SJCRH30 (cell line): ENCODE measurements at regions not wholly inside any gene's neighbourhood (a gene's known extent, or its start where the extent isn't known, plus 50 kb on each side); places are given as distances from the start of the nearest gene placed in this dataset.
A peak's percentile ranks its signal among the peaks of the same experiment; 100 is the strongest.

Source experiments
- DNase-seq, 2 experiments: peaks; one replicate each; pipeline ENCODE4 v3.0.0-alpha.2; 2015 to 2020
- H3K27ac ChIP-seq: fragments of 250-450 bp; sonication (Bioruptor Pico); 2 replicates; pipeline ENCODE4 v1.5.1; 2020; ENCODE audit warnings: mild to moderate bottlenecking, moderate library complexity
- H3K27me3 ChIP-seq: fragments of 250-450 bp; sonication (Bioruptor Pico); 2 replicates; pipeline ENCODE4 v1.5.1; 2020; ENCODE audit warnings: mild to moderate bottlenecking, moderate library complexity
- H3K36me3 ChIP-seq: fragments of 250-450 bp; sonication (Bioruptor Pico); 2 replicates; pipeline ENCODE4 v1.5.1; 2020; ENCODE audit warnings: mild to moderate bottlenecking, moderate library complexity
- H3K4me1 ChIP-seq: fragments of 250-450 bp; sonication (Bioruptor Pico); 2 replicates; pipeline ENCODE4 v1.5.1; 2020; ENCODE audit warnings: mild to moderate bottlenecking, moderate library complexity
- H3K4me3 ChIP-seq: fragments of 250-450 bp; sonication (Bioruptor Pico); 2 replicates; pipeline ENCODE4 v1.5.1; 2020; ENCODE audit warnings: mild to moderate bottlenecking, moderate library complexity
- H3K9me3 ChIP-seq: fragments of 250-450 bp; sonication (Bioruptor Pico); replicated peaks from 2 replicates; pipeline ENCODE4 v1.5.1; 2020; ENCODE audit warnings: mild to moderate bottlenecking, moderate library complexity

DNA sequence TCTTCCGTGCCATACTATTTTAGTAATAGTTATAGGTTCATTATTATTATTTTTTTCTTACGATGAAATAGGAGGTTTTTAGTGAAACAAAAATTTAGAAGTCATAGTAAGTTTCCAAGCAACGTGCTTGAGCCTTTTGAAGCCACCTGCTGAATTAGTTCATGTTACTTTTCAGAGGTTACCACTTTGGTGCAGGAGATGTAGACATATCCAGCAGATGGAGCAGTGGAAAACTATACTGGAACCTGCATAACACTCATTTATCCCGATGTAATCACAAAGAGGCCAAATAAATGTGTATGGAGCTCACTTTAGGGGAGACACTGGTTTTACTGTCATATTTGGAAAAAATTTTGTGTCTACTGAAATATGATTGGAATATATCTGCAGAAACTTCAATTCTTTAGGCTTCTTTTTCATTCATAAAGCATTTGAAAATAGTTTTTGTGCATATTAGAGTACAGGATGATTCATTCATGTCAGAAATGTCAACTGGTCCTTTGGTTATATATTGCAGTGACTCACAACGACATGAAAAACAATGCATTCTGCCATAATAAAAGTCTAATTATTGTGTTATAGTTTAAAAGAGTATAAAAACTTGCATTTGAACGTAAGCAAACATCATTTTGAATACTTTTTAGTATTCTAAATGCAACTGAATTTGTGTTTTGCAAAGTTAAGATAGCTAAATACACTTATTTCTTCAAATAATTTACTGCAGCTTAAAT lies 2182.9 kb upstream of the TENM3 start:
- Histone ChIP-seq H3K27ac (no peak overlapping the region), H3K9me3 (no peaks in the 10 kb centered on the region), H3K4me1 (no peaks in the 10 kb centered on the region), H3K36me3 (no peaks in the 10 kb centered on the region), H3K27me3 (no peaks in the 10 kb centered on the region), H3K4me3 (no peak overlapping the region)
- DNase-seq: peak in 1 of 2 experiments; percentile 12

DNA sequence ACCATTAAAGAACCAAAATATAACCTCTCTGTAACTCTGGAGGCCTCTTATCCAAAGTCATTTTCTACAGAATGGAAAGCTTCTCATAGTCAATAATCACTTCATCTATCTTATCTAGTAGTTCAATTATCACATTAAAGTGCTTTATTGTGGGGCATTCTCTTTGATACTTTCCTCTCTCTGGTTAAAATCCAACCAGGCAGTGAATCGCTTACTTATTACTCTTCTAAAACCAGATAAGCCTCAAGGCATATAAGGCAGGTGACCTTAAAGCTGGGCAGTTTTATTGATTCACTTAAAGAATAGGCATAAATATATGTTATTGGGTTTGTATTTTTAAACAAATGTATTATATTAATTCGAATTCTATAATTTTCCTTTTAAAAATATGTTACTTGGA lies 2162.1 kb upstream of the TENM3 start:
- Histone ChIP-seq H3K27me3 (no peaks in the 10 kb centered on the region), H3K36me3 (no peaks in the 10 kb centered on the region), H3K27ac (no peak overlapping the region), H3K9me3 (no peaks in the 10 kb centered on the region), H3K4me1 (no peaks in the 10 kb centered on the region), H3K4me3 (no peak overlapping the region)
- DNase-seq: no peak

DNA sequence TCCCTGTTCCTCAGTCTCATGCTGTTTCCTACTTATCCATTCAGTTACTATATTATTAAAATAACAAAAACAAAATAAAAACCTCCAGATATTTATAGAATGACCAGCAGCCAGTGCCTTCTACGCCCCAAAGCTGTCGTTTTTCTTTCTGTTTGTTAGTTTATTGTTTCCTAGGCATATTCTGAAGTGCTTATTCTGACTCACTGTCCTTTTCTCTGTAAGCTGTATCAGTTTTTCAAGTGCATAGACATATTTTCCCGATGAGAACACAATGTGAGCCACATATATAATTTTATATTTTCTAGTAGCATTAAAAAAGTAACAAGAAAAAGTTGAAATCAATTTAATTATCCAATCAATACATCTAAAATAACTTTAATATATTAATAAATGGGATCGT lies 2158.6 kb upstream of the TENM3 start:
- Histone ChIP-seq H3K4me3 (no peak overlapping the region), H3K36me3 (no peaks in the 10 kb centered on the region), H3K4me1 (no peaks in the 10 kb centered on the region), H3K9me3 (no peaks in the 10 kb centered on the region), H3K27ac (no peak overlapping the region), H3K27me3 (no peaks in the 10 kb centered on the region)
- no peak for DNase-seq

DNA sequence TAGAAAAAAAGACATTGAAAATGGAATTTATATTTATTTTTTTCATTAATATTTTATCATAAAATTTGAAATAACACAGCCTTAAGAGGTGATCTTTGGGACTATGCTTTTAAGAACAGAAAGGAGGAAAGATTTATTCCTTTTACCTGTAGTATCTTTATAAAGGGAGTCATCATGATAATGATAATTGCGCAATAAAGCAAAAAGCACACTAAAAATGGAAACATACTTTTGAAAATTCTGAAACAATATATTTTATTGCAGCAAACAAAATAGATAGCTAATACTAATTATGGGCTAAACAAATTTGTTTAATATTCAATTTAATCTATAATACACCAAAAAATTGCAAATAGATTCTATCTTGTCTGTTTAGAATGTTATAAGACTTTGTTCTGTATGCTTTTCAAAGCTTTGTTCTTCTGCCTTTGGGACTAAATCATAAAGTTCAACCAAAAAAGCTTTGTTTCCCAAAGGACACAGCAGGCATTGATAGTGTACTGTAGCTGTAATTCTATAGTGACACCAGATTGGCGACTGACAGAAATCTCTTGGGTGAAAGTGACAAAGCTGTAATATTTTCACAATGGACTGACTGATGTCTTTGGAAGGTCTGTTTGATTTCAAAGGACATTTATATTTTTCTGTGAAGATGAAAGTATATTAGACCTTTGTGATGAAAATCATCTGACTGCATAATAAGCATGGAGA lies 2156.6 kb upstream of the TENM3 start:
- no peaks in the 10 kb centered on the region for H3K9me3 ChIP-seq
- no peaks in the 10 kb centered on the region for H3K36me3 ChIP-seq
- no peak for DNase-seq
- H3K27me3 ChIP-seq: no peaks in the 10 kb centered on the region
- H3K4me3 ChIP-seq: no peak overlapping the region
- no peak overlapping the region for H3K27ac ChIP-seq
- no peaks in the 10 kb centered on the region for H3K4me1 ChIP-seq

DNA sequence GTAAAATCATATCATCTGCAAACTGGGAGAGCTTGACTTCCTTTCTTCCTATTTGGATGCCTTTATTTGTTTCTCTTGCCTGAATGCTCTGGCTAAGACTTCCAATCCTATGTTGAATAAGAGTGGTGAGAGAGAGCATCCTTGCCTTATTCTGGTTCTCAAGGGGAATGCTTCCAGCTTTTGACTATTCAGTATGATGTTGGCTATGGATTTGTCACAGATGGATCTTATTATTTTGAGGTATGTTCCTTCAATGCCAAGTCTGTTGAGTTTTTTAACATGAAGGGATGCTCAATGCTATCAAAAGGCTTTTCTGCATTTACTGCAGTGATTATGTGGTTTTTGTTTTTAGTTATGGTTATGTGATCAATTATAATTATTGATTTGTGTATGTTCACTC lies 2144.6 kb upstream of the TENM3 start:
- no peaks in the 10 kb centered on the region for H3K36me3 ChIP-seq
- no peaks in the 10 kb centered on the region for H3K27me3 ChIP-seq
- no peak overlapping the region for H3K27ac ChIP-seq
- H3K4me1 ChIP-seq: no peaks in the 10 kb centered on the region
- no peak for DNase-seq
- no peaks in the 10 kb centered on the region for H3K9me3 ChIP-seq
- no peak overlapping the region for H3K4me3 ChIP-seq

DNA sequence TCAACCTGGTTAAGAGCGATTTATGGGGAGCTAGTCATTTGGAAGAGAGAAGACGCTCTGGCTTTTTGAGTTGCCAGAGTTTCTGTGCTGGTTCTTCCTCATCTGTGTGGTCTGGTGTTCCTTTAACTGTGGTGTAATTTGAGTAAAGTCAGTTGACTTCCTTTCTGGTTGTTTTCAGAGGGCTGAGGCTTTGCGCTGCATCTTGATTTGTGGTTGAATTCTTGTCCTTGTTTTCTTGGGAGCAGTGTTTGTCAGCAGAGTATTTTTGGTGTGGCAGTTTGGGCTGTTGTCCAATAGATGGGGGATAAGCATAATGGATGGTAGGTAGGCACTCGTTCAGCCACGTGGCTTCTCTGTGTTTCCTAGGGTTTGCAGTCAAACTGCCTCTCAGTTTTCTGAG lies 2143.2 kb upstream of the TENM3 start:
- no peaks in the 10 kb centered on the region for H3K27me3 ChIP-seq
- no peak for DNase-seq

DNA sequence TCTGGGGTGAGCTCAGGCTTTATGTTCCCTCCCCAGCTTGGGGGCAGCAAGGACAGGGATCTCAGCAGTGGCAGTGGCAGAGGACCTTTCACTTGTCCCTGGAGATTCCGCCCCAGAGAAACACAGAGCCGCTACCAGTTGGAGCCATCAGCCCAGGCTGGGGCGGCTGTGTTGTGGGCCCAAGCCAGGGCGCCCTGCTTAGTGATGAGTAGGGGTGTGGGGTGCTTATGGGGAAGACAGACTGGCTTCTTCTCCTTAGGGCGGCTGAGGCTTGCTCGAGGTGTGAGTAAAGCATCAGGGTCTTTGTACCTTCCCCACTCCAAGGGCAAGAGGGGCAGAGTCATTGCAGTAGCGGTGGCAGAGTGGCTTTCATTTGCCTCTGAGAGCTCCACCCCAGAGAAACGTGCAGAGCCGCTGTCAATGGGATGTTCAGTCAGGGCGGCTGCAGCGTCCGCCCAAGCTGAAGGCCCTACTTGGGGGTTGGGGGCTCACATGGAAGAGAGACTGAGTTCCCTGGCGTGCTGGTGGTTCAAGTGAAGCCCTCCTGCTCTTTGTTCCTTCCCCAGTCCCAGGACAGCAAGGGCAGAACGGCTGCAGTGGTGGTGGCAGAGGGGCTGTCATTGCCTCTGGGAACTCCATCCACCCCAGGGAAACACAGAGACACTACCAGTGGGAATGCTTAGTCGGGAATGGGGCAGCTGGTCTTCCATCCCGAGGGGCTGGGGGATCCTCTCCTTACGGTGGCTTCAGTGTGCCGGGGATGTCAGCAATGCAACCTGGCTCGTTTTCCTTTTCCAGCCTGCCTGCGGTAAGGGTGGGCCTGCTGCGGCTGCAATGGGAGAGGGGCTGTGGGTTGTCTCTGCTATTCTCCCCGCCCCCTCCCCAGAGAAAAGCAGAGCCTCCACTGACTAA lies 2142.5 kb upstream of the TENM3 start:
- H3K27me3 ChIP-seq: no peaks in the 10 kb centered on the region
- no peaks in the 10 kb centered on the region for H3K4me1 ChIP-seq
- H3K36me3 ChIP-seq: no peaks in the 10 kb centered on the region
- H3K9me3 ChIP-seq: no peaks in the 10 kb centered on the region
- H3K4me3 ChIP-seq: no peak overlapping the region
- no peak for DNase-seq
- no peak overlapping the region for H3K27ac ChIP-seq

More for the DNA sequence above, 2143.2 kb upstream of the TENM3 start:
- Histone ChIP-seq H3K9me3 (no peaks in the 10 kb centered on the region), H3K27ac (no peak overlapping the region), H3K36me3 (no peaks in the 10 kb centered on the region), H3K4me3 (no peak overlapping the region), H3K4me1 (no peaks in the 10 kb centered on the region)

DNA sequence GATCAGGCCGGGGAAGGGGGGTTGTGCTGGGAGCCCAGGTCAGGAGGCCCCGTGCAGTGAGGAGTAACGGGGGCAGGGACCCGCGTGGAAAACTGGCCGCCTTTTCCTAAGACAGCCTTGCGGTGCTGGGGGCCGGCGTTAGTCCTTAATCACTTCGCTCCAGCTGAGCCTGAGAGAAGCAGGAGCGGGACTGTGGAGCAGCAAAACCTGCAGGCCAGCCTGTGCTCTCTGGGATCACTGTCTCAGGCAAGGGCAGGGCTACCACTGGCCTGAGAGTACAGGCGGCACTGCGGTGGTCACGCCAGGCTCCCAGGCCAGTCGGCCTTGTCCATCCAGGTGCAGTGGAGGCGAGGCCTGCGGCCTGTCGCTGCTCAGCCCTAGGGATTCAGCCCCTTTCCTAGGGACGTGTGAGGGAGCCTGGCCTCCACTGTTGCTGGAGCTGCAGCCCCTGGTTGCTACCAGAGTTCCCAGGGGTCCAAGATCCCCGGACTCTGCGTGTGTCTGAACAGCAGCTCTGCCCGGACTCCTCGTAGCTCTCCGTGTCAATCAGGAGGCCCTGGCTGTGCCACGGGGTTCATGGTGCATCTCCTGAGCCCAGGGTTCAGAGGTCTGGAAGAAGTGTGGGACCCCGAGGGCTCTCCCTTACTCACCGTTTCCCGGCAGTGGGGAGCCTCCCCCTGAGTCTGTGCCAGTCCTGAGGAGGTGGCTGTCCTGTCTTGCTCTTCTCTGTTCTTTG lies 2141.7 kb upstream of the TENM3 start:
- H3K36me3 ChIP-seq: no peaks in the 10 kb centered on the region
- no peak overlapping the region for H3K27ac ChIP-seq
- H3K27me3 ChIP-seq: no peaks in the 10 kb centered on the region
- no peaks in the 10 kb centered on the region for H3K9me3 ChIP-seq
- no peak for DNase-seq
- no peak overlapping the region for H3K4me3 ChIP-seq
- no peaks in the 10 kb centered on the region for H3K4me1 ChIP-seq

DNA sequence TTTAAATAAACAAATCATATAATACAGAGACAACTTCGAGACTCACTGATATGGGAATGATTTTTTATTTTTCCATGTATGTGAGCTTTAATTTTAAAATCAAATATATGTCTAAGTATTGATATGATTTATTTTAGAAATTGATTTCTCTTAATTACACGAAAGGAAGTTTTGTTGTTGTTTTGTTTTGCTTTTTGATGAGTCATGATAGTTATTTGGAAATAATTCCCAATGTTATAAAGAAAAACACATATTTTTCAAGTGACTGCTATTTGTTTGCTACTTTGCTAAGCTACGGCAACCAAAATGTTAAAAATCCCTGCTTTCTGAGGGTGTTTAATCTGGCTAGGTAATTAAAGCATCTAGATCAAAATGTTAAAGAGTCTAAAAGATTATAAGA lies 2139.4 kb upstream of the TENM3 start:
- no peak for DNase-seq
- Histone ChIP-seq H3K27me3 (no peaks in the 10 kb centered on the region), H3K36me3 (no peaks in the 10 kb centered on the region), H3K27ac (no peak overlapping the region), H3K4me1 (no peaks in the 10 kb centered on the region), H3K9me3 (no peaks in the 10 kb centered on the region), H3K4me3 (no peak overlapping the region)

DNA sequence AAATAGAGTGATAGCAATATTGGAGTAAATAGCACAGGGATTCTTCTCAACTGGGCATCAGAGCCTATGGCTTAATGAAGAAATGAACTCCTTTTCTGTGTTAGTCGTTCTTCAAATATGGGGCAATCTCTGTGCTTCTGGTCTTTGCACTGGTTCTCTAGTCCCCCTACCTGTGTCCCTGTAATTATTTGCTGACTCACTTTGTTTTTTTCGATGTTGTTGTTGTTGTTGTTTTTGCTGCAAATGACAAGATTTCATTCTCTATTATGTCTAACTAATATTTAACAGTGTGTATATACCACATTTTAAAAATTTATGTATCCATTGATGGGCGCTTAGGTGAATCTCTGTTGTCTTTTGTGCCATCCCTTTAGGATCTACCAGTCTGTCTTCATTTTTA lies 2137.8 kb upstream of the TENM3 start:
- Histone ChIP-seq H3K9me3 (no peaks in the 10 kb centered on the region), H3K36me3 (no peaks in the 10 kb centered on the region), H3K27ac (no peak overlapping the region), H3K4me1 (no peaks in the 10 kb centered on the region), H3K4me3 (no peak overlapping the region), H3K27me3 (no peaks in the 10 kb centered on the region)
- no peak for DNase-seq

DNA sequence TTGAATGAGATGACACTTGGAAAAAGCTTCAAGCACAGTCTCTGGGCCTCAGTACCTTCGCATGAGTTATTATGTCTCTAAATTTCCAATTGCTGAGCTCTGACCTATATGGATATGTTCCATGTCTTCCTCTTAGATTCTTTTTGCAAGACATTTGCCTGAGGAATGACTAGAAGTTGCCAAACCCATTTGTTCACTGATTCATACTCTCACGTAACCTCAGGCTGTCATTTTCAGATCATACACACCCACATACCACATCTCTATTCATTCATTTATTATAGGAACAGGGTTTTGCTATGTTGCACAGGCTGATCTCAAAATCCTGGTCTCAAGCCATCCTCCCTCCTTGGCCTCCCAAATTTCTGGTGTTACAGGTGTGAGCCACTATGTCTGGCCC lies 2137.1 kb upstream of the TENM3 start:
- H3K4me1 ChIP-seq: no peaks in the 10 kb centered on the region
- H3K36me3 ChIP-seq: no peaks in the 10 kb centered on the region
- H3K4me3 ChIP-seq: no peak overlapping the region
- no peaks in the 10 kb centered on the region for H3K9me3 ChIP-seq
- DNase-seq: no peak
- H3K27ac ChIP-seq: no peak overlapping the region
- no peaks in the 10 kb centered on the region for H3K27me3 ChIP-seq

DNA sequence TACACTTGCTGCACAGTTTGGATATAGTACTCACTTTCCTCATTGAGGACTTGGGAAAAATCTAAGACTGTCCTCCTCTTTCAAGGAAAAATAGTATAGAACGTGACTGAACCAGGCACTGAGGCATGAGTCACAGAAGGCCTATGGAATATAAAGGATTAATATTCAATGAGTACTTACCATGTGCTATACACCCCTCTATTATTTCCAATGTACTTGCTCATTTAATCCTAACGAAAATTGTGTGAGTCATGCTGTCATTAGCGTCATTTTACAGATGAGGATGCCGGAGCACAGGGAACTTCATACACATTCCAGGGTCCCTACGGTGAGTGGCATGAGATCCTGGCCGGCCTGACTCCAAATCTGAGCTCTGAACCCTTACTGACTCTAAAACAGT lies 2136.2 kb upstream of the TENM3 start:
- no peak overlapping the region for H3K27ac ChIP-seq
- H3K4me3 ChIP-seq: no peak overlapping the region
- no peaks in the 10 kb centered on the region for H3K4me1 ChIP-seq
- DNase-seq: no peak
- H3K9me3 ChIP-seq: no peaks in the 10 kb centered on the region
- H3K27me3 ChIP-seq: no peaks in the 10 kb centered on the region
- no peaks in the 10 kb centered on the region for H3K36me3 ChIP-seq

DNA sequence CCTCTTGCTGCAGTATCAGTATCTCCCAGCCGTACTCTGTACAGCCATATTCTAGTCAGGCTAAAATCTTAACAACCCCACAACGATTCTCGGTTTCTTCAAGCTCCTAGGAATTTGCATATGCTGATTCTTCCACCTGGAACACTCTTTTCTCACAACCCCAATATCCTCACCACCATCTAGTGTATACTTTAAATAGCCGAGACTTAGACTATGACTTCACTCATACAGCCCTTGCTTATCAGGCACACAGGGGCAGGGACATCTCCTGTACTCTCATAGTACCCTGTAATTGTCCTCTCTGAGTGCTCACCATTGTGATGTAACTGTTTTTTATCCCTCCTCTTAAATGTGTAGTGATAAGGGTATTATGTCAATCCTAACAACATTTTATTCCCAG lies 2126.4 kb upstream of the TENM3 start:
- H3K36me3 ChIP-seq: no peaks in the 10 kb centered on the region
- H3K27me3 ChIP-seq: no peaks in the 10 kb centered on the region
- no peaks in the 10 kb centered on the region for H3K9me3 ChIP-seq
- H3K4me1 ChIP-seq: no peaks in the 10 kb centered on the region
- H3K4me3 ChIP-seq: no peak overlapping the region
- H3K27ac ChIP-seq: no peak overlapping the region
- no peak for DNase-seq

DNA sequence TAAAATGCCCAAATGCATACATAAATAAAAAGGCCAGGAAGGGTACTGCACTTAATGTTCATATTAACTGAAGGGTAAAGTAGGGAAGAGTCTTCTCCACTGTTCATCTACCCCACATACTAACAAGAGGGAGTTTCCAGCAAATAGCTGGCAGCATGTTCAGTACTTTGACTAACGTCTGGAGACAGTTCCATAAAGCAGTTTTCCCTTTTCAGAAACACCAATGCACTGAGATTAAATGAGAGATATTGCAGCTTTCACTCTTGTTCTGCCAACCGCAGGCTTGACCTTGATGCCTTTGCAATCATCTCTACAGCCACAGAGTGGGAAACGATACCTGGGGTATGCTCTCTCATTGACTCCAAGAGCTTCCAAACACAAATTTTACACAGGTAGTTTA lies 2123.1 kb upstream of the TENM3 start:
- Histone ChIP-seq H3K27me3 (no peaks in the 10 kb centered on the region), H3K9me3 (no peaks in the 10 kb centered on the region), H3K4me1 (no peaks in the 10 kb centered on the region), H3K4me3 (no peak overlapping the region), H3K27ac (no peak overlapping the region), H3K36me3 (no peaks in the 10 kb centered on the region)
- DNase-seq: no peak
